HPDE6-E6E7 (cell line): ENCODE measurements at regions not wholly inside any gene's neighbourhood (a gene's known extent, or its start where the extent isn't known, plus 50 kb on each side); places are given as distances from the start of the nearest gene placed in this dataset.

Source experiments
- DNase-seq: peaks from one replicate; pipeline ENCODE4 v3.0.0; 2011; ENCODE audit warnings: missing footprints; ENCODE audit errors: extremely low spot score

GRCh38 chr10:129345763-129346162 is 121.3 kb upstream of the MGMT start:
- DNase-seq: no peak

- DNase-seq: no peak
Observed at GRCh38 chr10:129350690-129351089, 116.4 kb upstream of the MGMT start.

GRCh38 chr10:129353101-129353500 is 113.9 kb upstream of the MGMT start:
- no peak for DNase-seq

- DNase-seq: no peak
Observed at GRCh38 chr10:129360046-129360445, 107.0 kb upstream of the MGMT start.

GRCh38 chr10:129361676-129362376 is 105.2 kb upstream of the MGMT start:
- no peak for DNase-seq

GRCh38 chr10:129364949-129365348 is 102.1 kb upstream of the MGMT start:
- no peak for DNase-seq

GRCh38 chr10:129365767-129366402 is 101.2 kb upstream of the MGMT start:
- DNase-seq: no peak

GRCh38 chr10:129366450-129366849 is 100.6 kb upstream of the MGMT start:
- no peak for DNase-seq

- DNase-seq: no peak
Observed at GRCh38 chr10:129369566-129369965, 97.5 kb upstream of the MGMT start.

GRCh38 chr10:129371541-129371940 is 95.5 kb upstream of the MGMT start:
- no peak for DNase-seq

- no peak for DNase-seq
Observed at GRCh38 chr10:129372172-129372571, 94.9 kb upstream of the MGMT start.

- DNase-seq: no peak
Observed at GRCh38 chr10:129373231-129373630, 93.8 kb upstream of the MGMT start.

- DNase-seq: no peak
Observed at GRCh38 chr10:129373718-129374117, 93.3 kb upstream of the MGMT start.

GRCh38 chr10:129375171-129375570 is 91.9 kb upstream of the MGMT start:
- no peak for DNase-seq

GRCh38 chr10:129375912-129376311 is 91.1 kb upstream of the MGMT start:
- DNase-seq: no peak

- DNase-seq: no peak
Observed at GRCh38 chr10:129380279-129380678, 86.8 kb upstream of the MGMT start.

- no peak for DNase-seq
Observed at GRCh38 chr10:129381741-129382140, 85.3 kb upstream of the MGMT start.

GRCh38 chr10:129382401-129382800 is 84.6 kb upstream of the MGMT start:
- DNase-seq: no peak

GRCh38 chr10:129383651-129384050 is 83.4 kb upstream of the MGMT start:
- DNase-seq: no peak

GRCh38 chr10:129385600-129385999 is 81.4 kb upstream of the MGMT start:
- DNase-seq: no peak

- no peak for DNase-seq
Observed at GRCh38 chr10:129386415-129387257, 80.4 kb upstream of the MGMT start.

- no peak for DNase-seq
Observed at GRCh38 chr10:129387258-129387525, 79.8 kb upstream of the MGMT start.

GRCh38 chr10:129388435-129388834 is 78.6 kb upstream of the MGMT start:
- DNase-seq: no peak
